Keratinocyte (primary cell): ENCODE measurements at regions not wholly inside any gene's neighbourhood (a gene's known extent, or its start where the extent isn't known, plus 50 kb on each side); places are given as distances from the start of the nearest gene placed in this dataset.

Source experiments
- DNase-seq: peaks from one replicate; pipeline ENCODE4 v3.0.0-alpha.2; 2011; ENCODE audit warnings: low read depth, missing footprints, low spot score
- FAIRE-seq: peaks from 2 replicates; lab custom pipeline; 2011; peaks lifted over from hg19 to GRCh38; lab: Jason Lieb, UNC
- H2AFZ ChIP-seq: 2 replicates; pipeline ENCODE4 v1.6.0; 2012; ENCODE audit warnings: low read length, control low read depth, inconsistent platforms; ENCODE audit not compliant: control insufficient read depth
- H3K27ac ChIP-seq: 2 replicates; pipeline ENCODE4 v1.5.1; 2011; ENCODE audit warnings: low read length; ENCODE audit not compliant: control insufficient read depth, insufficient read depth
- H3K27me3 ChIP-seq: 3 replicates; pipeline ENCODE4 v1.6.0; 2011; ENCODE audit warnings: low read length; ENCODE audit not compliant: control insufficient read depth, insufficient read depth; ENCODE audit errors: extremely low read depth
- H3K36me3 ChIP-seq, 2 experiments: 2 replicates in 1 of 2; 3 replicates in 1 of 2; pipeline ENCODE4 v1.5.1; 2011; ENCODE audit warnings: low read length in 2 of 2, mild to moderate bottlenecking in 1 of 2; ENCODE audit not compliant: control insufficient read depth in 2 of 2, insufficient read depth in 2 of 2; ENCODE audit errors: extremely low read depth in 1 of 2
- H3K4me1 ChIP-seq: 3 replicates; pipeline ENCODE4 v1.5.1; 2011; ENCODE audit warnings: low read length; ENCODE audit not compliant: control insufficient read depth, insufficient read depth; ENCODE audit errors: extremely low read depth
- H3K4me2 ChIP-seq: 3 replicates; pipeline ENCODE4 v1.6.0; 2011; ENCODE audit warnings: low read depth, low read length; ENCODE audit not compliant: control insufficient read depth, insufficient read depth; ENCODE audit errors: extremely low read depth
- H3K4me3 ChIP-seq, 3 experiments: fragments of 200-600 bp in 1 of 3; sonication (generic) in 1 of 3; 2 replicates in 2 of 3; 3 replicates in 1 of 3; pipeline ENCODE4 v1.5.1; 2011 to 2016; ENCODE audit warnings: low read length in 3 of 3, mild to moderate bottlenecking in 3 of 3, control low read depth in 2 of 3, inconsistent platforms in 1 of 3, low read depth in 1 of 3, mixed read lengths in 1 of 3, mixed run types in 1 of 3, moderate library complexity in 1 of 3; ENCODE audit not compliant: control insufficient read depth in 2 of 3, insufficient read depth in 2 of 3; ENCODE audit errors: extremely low read depth in 1 of 3
- H3K79me2 ChIP-seq: 2 replicates; pipeline ENCODE4 v1.6.0; 2012; ENCODE audit warnings: low read length; ENCODE audit not compliant: control insufficient read depth, insufficient read depth
- H3K9ac ChIP-seq: 3 replicates; pipeline ENCODE4 v1.6.0; 2011; ENCODE audit warnings: low read length; ENCODE audit not compliant: control insufficient read depth, insufficient read depth; ENCODE audit errors: extremely low read depth
- H3K9me1 ChIP-seq: 3 replicates; pipeline ENCODE4 v1.6.0; 2011; ENCODE audit warnings: low read length; ENCODE audit not compliant: control insufficient read depth, insufficient read depth; ENCODE audit errors: extremely low read depth
- H3K9me3 ChIP-seq: 2 replicates; pipeline ENCODE4 v1.5.1; 2012; ENCODE audit warnings: low read depth, low read length; ENCODE audit not compliant: control insufficient read depth
- H4K20me1 ChIP-seq: 3 replicates; pipeline ENCODE4 v1.6.0; 2011; ENCODE audit warnings: low read length; ENCODE audit not compliant: control insufficient read depth, insufficient read depth; ENCODE audit errors: extremely low read depth
- CTCF ChIP-seq, 3 experiments: IDR thresholded peaks in 1 of 3; conservative IDR thresholded peaks in 1 of 3; optimal IDR thresholded peaks in 1 of 3; 2 replicates in 2 of 3; 3 replicates in 1 of 3; pipeline versions ENCODE3 to v1.5.1; 2011; ENCODE audit warnings: low read length in 3 of 3, mild to moderate bottlenecking in 3 of 3, moderate library complexity in 2 of 3, control low read depth in 1 of 3, inconsistent platforms in 1 of 3; ENCODE audit not compliant: insufficient read depth in 2 of 3; ENCODE audit errors: extremely low read depth in 1 of 3
- EZH2 ChIP-seq: IDR thresholded peaks from one replicate; pipeline ENCODE4 v1.6.1; 2012; ENCODE audit warnings: inconsistent platforms, mild to moderate bottlenecking, low read length, moderate library complexity
- dilution Hi-C: fragments of 300-500 bp; cut with MboI; formaldehyde crosslinking; loops from one replicate; pipeline ENCODE4 v1.7.0; 2020; ENCODE audit warnings: low sequenced_read_pairs; ENCODE audit not compliant: extremely low pct_ligation_motif_present

GRCh38 chr20:11624704-11625103 is 293.0 kb upstream of the BTBD3 start:
- Histone ChIP-seq H3K9me1 (no peaks in the 10 kb centered on the region), H4K20me1 (no peaks in the 10 kb centered on the region), H3K9me3 (no peaks in the 10 kb centered on the region), H3K4me3 (no peak overlapping the region), H3K4me2 (no peak overlapping the region), H3K27me3 (no peaks in the 10 kb centered on the region), H3K9ac (no peak overlapping the region), H2AFZ (no peak overlapping the region), H3K79me2 (no peaks in the 10 kb centered on the region), H3K4me1 (no peaks in the 10 kb centered on the region), H3K36me3 (no peaks in the 10 kb centered on the region), H3K27ac (no peak overlapping the region)
- no peak for DNase-seq
- FAIRE-seq: no peak
- TF ChIP-seq CTCF (optimal IDR thresholded peaks at IDR 0.05 in 1 of 3, IDR thresholded peaks at IDR 0.05 in 1 of 3, conservative IDR thresholded peaks at IDR 0.05 in 1 of 3; ENCODE audit: extremely low read depth in 1 of 3, insufficient read depth in 2 of 3, low read length in 3 of 3) (no peak), EZH2 (no peak)
- dilution Hi-C loops: no loop called here

- Histone ChIP-seq H4K20me1 (no peaks in the 10 kb centered on the region), H3K36me3 (no peaks in the 10 kb centered on the region), H3K79me2 (no peaks in the 10 kb centered on the region), H3K9me1 (no peaks in the 10 kb centered on the region), H3K9ac (no peak overlapping the region), H3K4me3 (no peak overlapping the region), H3K27me3 (no peaks in the 10 kb centered on the region), H2AFZ (no peak overlapping the region), H3K4me2 (no peak overlapping the region), H3K9me3 (no peaks in the 10 kb centered on the region), H3K4me1 (no peaks in the 10 kb centered on the region), H3K27ac (no peak overlapping the region)
- no peak for DNase-seq
- FAIRE-seq: no peak
- dilution Hi-C loops: no loop called here
- TF ChIP-seq CTCF (optimal IDR thresholded peaks at IDR 0.05 in 1 of 3, IDR thresholded peaks at IDR 0.05 in 1 of 3, conservative IDR thresholded peaks at IDR 0.05 in 1 of 3; ENCODE audit: extremely low read depth in 1 of 3, insufficient read depth in 2 of 3, low read length in 3 of 3) (no peak), EZH2 (no peak)
These were observed 291.1 kb upstream of the BTBD3 start for GRCh38 chr20:11626551-11626950.
